Eye (tissue), 1 donor: ENCODE measurements at regions not wholly inside any gene's neighbourhood (a gene's known extent, or its start where the extent isn't known, plus 50 kb on each side); places are given as distances from the start of the nearest gene placed in this dataset.
"Not testable (repeated sequence)": the region's sequence is repeated elsewhere in the genome, so short reads cannot be mapped to it uniquely, and the experiment has no call there.

Experiments used
- DNase-seq: peaks from one replicate; pipeline ENCODE4 v3.0.0-alpha.2; 2015

- DNase-seq = no peak
Measured at GRCh38 chr15:60138397-60138968, 134.4 kb downstream of the FOXB1 start.

- DNase-seq = no peak
Measured at GRCh38 chr15:60152386-60152785, 148.3 kb downstream of the FOXB1 start.

- no peak for DNase-seq
Measured at GRCh38 chr15:60154764-60155325, 150.7 kb downstream of the FOXB1 start.

- DNase-seq = no peak
Measured at GRCh38 chr15:60155661-60156060, 151.6 kb downstream of the FOXB1 start.

- no peak for DNase-seq
Measured at GRCh38 chr15:60160909-60161308, 156.8 kb downstream of the FOXB1 start.

GRCh38 chr15:60161704-60162103 lies 157.6 kb downstream of the FOXB1 start:
- no peak for DNase-seq

- peak; percentile 10 for DNase-seq
Measured at GRCh38 chr15:60162251-60162967, 158.3 kb downstream of the FOXB1 start.

GRCh38 chr15:60162968-60163355 lies 158.9 kb downstream of the FOXB1 start:
- DNase-seq = no peak

GRCh38 chr15:60165111-60165510 lies 161.0 kb downstream of the FOXB1 start:
- no peak for DNase-seq

GRCh38 chr15:60172143-60172542 lies 168.0 kb downstream of the FOXB1 start:
- no peak for DNase-seq

GRCh38 chr15:60179786-60180391 lies 175.8 kb downstream of the FOXB1 start:
- peak; percentile 16 for DNase-seq

GRCh38 chr15:60181957-60182356 lies 177.8 kb downstream of the FOXB1 start:
- DNase-seq = not testable (repeated sequence)

- no peak for DNase-seq
Measured at GRCh38 chr15:60183366-60183765, 179.3 kb downstream of the FOXB1 start.

GRCh38 chr15:60184579-60184978 lies 180.5 kb downstream of the FOXB1 start:
- no peak for DNase-seq

- DNase-seq = no peak
Measured at GRCh38 chr15:60191016-60191415, 186.9 kb downstream of the FOXB1 start.

GRCh38 chr15:60191821-60192220 lies 187.7 kb downstream of the FOXB1 start:
- DNase-seq = no peak

GRCh38 chr15:60195611-60196010 lies 191.5 kb downstream of the FOXB1 start:
- DNase-seq = no peak

GRCh38 chr15:60204131-60204885 lies 193.5 kb downstream of the ANXA2 start:
- no peak for DNase-seq

GRCh38 chr15:60208709-60209108 lies 189.1 kb downstream of the ANXA2 start:
- no peak for DNase-seq

GRCh38 chr15:60212536-60212935 lies 185.2 kb downstream of the ANXA2 start:
- no peak for DNase-seq

GRCh38 chr15:60213377-60214000 lies 184.3 kb downstream of the ANXA2 start:
- no peak for DNase-seq

- peak; percentile 92 for DNase-seq
Measured at GRCh38 chr15:60214201-60214600, 183.6 kb downstream of the ANXA2 start.
